Suppressor macrophage treated with lipopolysaccharide for 1 hour (primary cell): ENCODE measurements at regions not wholly inside any gene's neighbourhood (a gene's known extent, or its start where the extent isn't known, plus 50 kb on each side); places are given as distances from the start of the nearest gene placed in this dataset.

Experiments
- DNase-seq, 3 donors: peaks; one replicate each; pipeline ENCODE4 v3.0.0-alpha.2; 2020 to 2022

DNA sequence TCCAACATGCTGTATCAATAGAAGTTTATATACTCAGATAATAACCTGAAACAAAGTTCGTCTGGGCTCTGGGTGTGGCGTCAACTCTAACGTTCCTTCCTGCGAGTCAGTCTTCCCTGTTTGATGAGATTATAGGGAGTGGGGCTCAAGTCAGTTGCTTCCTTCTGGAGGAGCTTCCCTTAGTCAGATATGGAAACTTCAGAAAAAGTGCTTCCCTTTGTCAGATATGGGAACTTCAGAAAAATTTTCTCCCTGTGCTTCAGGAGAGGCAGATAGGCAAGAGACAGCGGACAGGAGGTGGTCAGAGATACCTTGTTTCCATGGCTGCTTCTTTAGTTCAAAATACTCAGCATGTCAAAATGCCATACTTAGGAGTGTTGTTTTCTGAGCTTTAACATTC lies 51.1 kb upstream of the PRDX6 start:
- DNase-seq: peak; percentile 48 to 55 (median 49)

GRCh38 chr1:173427146-173428054 lies 49.7 kb upstream of the PRDX6 start:
- no peak for DNase-seq
